H1 (cell line): ENCODE measurements at regions not wholly inside any gene's neighbourhood (a gene's known extent, or its start where the extent isn't known, plus 50 kb on each side); places are given as distances from the start of the nearest gene placed in this dataset.

Source experiments
- CTCF ChIA-PET: fragments of 300-600 bp; sonication (Branson Sonifier 250); formaldehyde crosslinking; loops from one replicate; lab custom pipeline; 2021; ENCODE audit not compliant: partially characterized antibody; lab: Charles Lee
- POLR2A ChIA-PET: fragments of 300-600 bp; sonication (Branson Sonifier 250); formaldehyde crosslinking; loops from one replicate; lab custom pipeline; 2021; ENCODE audit warnings: inconsistent platforms; ENCODE audit not compliant: partially characterized antibody; lab: Charles Lee
- DNase-seq, 2 experiments: peaks; one replicate each; pipeline versions ENCODE4 v3.0.0 to v3.0.0-alpha.2; 2010 to 2022; ENCODE audit warnings: low spot score in 2 of 2, low read depth in 1 of 2, mixed read lengths in 1 of 2
- FAIRE-seq: peaks from 2 replicates; lab custom pipeline; 2011; peaks lifted over from hg19 to GRCh38; lab: Jason Lieb, UNC
- H2AFZ ChIP-seq: 2 replicates; pipeline ENCODE4 v1.8.1; 2012; ENCODE audit warnings: low read length, inconsistent platforms
- H2AK5ac ChIP-seq: 2 replicates; pipeline ENCODE4 v1.6.1; 2013; ENCODE audit warnings: low read depth, low read length
- H2BK120ac ChIP-seq: replicated peaks from 2 replicates; pipeline ENCODE3; 2013; ENCODE audit warnings: low read depth, low read length, inconsistent platforms
- H2BK12ac ChIP-seq: 2 replicates; pipeline ENCODE4 v1.6.1; 2013; ENCODE audit warnings: low read depth, low read length
- H2BK15ac ChIP-seq: 2 replicates; pipeline ENCODE4 v1.6.1; 2013; ENCODE audit warnings: low read length
- H2BK20ac ChIP-seq: 2 replicates; pipeline ENCODE4 v1.6.1; 2013; ENCODE audit warnings: low read length
- H2BK5ac ChIP-seq: 2 replicates; pipeline ENCODE4 v1.6.1; 2013; ENCODE audit warnings: low read depth, low read length
- H3K14ac ChIP-seq: 2 replicates; pipeline ENCODE4 v1.6.1; 2013; ENCODE audit warnings: inconsistent platforms; ENCODE audit not compliant: insufficient read length
- H3K18ac ChIP-seq: 2 replicates; pipeline ENCODE4 v1.6.1; 2013; ENCODE audit warnings: low read length; ENCODE audit errors: extremely low read depth
- H3K23ac ChIP-seq: 2 replicates; pipeline ENCODE4 v1.6.1; 2013; ENCODE audit warnings: inconsistent platforms; ENCODE audit not compliant: insufficient read length
- H3K23me2 ChIP-seq: 2 replicates; pipeline ENCODE4 v1.6.1; 2013; ENCODE audit warnings: low read depth, low read length
- H3K27ac ChIP-seq: 2 replicates; pipeline ENCODE4 v1.6.1; 2011; ENCODE audit warnings: low read depth, low read length, inconsistent platforms
- H3K27me3 ChIP-seq, 4 experiments: replicated peaks in 1 of 4; 1 replicate in 1 of 4; 2 replicates in 3 of 4; pipeline versions ENCODE4 v1.6.1 to v1.8.1; 2011 to 2013; ENCODE audit warnings: low read length in 3 of 4, mild to moderate bottlenecking in 3 of 4, inconsistent platforms in 2 of 4, mixed read lengths in 2 of 4, moderate library complexity in 1 of 4; ENCODE audit not compliant: control insufficient read depth in 3 of 4, insufficient read depth in 3 of 4; ENCODE audit errors: extremely low read depth in 1 of 4
- H3K36me3 ChIP-seq, 4 experiments: 2 replicates each; pipeline versions ENCODE4 v1.6.1 to v1.8.1; 2011 to 2013; ENCODE audit warnings: mild to moderate bottlenecking in 4 of 4, low read length in 3 of 4, moderate library complexity in 2 of 4, control low read depth in 1 of 4, inconsistent platforms in 1 of 4; ENCODE audit not compliant: insufficient read depth in 4 of 4, control insufficient read depth in 2 of 4
- H3K4ac ChIP-seq: replicated peaks from 2 replicates; pipeline ENCODE3; 2013; ENCODE audit warnings: low read length, low read depth, mixed read lengths, inconsistent platforms; ENCODE audit not compliant: insufficient read length
- H3K4me1 ChIP-seq, 4 experiments: replicated peaks in 1 of 4; 1 replicate in 1 of 4; 2 replicates in 3 of 4; pipeline versions ENCODE4 v1.6.1 to v1.8.1; 2011 to 2013; ENCODE audit warnings: low read length in 3 of 4, inconsistent platforms in 2 of 4, mixed read lengths in 1 of 4; ENCODE audit not compliant: insufficient read depth in 4 of 4, control insufficient read depth in 3 of 4
- H3K4me2 ChIP-seq, 2 experiments: 2 replicates each; pipeline versions ENCODE4 v1.6.1 to v1.8.1; 2011 to 2013; ENCODE audit warnings: low read depth in 2 of 2, low read length in 2 of 2, control low read depth in 1 of 2, inconsistent platforms in 1 of 2, mild to moderate bottlenecking in 1 of 2; ENCODE audit not compliant: insufficient read depth in 1 of 2
- H3K4me3 ChIP-seq, 4 experiments: fragments of 200-600, 300-600 bp in 1 of 4; sonication (generic), shearing (Covaris generic), sonication (Bioruptor Twin) in 1 of 4; 2 replicates each; pipeline versions ENCODE4 v1.5.1 to v1.8.1; 2011 to 2016; ENCODE audit warnings: low read length in 4 of 4, low read depth in 3 of 4, control low read depth in 2 of 4, inconsistent platforms in 2 of 4, mild to moderate bottlenecking in 2 of 4, mixed read lengths in 1 of 4, moderate library complexity in 1 of 4; ENCODE audit not compliant: insufficient read depth in 2 of 4; ENCODE audit errors: extremely low read depth in 1 of 4
- H3K56ac ChIP-seq: replicated peaks from 2 replicates; pipeline ENCODE3; 2013; ENCODE audit warnings: low read depth, mild to moderate bottlenecking, mixed read lengths, low read length, inconsistent platforms; ENCODE audit not compliant: insufficient read length
- H3K79me1 ChIP-seq: 2 replicates; pipeline ENCODE4 v1.6.1; 2013; ENCODE audit warnings: low read depth, low read length, control low read depth
- H3K79me2 ChIP-seq, 2 experiments: 2 replicates each; pipeline versions ENCODE4 v1.6.1 to v1.8.1; 2012 to 2013; ENCODE audit warnings: low read length in 2 of 2, mild to moderate bottlenecking in 2 of 2, inconsistent platforms in 1 of 2; ENCODE audit not compliant: insufficient read depth in 2 of 2, control insufficient read depth in 1 of 2
- H3K9ac ChIP-seq, 4 experiments: replicated peaks in 1 of 4; 1 replicate in 1 of 4; 2 replicates in 3 of 4; pipeline versions ENCODE4 v1.6.1 to v1.8.1; 2011 to 2013; ENCODE audit warnings: low read depth in 3 of 4, low read length in 3 of 4, control low read depth in 2 of 4, mild to moderate bottlenecking in 2 of 4, moderate library complexity in 2 of 4, inconsistent platforms in 1 of 4; ENCODE audit errors: extremely low read depth in 1 of 4
- H3K9me3 ChIP-seq, 2 experiments: 2 replicates each; pipeline versions ENCODE4 v1.6.1 to v1.8.1; 2012 to 2013; ENCODE audit warnings: mild to moderate bottlenecking in 2 of 2, moderate library complexity in 2 of 2, control low read depth in 1 of 2, inconsistent platforms in 1 of 2, low read depth in 1 of 2, low read length in 1 of 2, mixed read lengths in 1 of 2; ENCODE audit not compliant: insufficient read depth in 2 of 2
- H4K20me1 ChIP-seq, 2 experiments: replicated peaks in 1 of 2; 2 replicates each; pipeline versions ENCODE3 to v1.8.1; 2011 to 2013; ENCODE audit warnings: inconsistent platforms in 2 of 2, low read length in 2 of 2, mild to moderate bottlenecking in 1 of 2; ENCODE audit not compliant: insufficient read depth in 2 of 2, control insufficient read depth in 1 of 2
- H4K5ac ChIP-seq: 2 replicates; pipeline ENCODE4 v1.6.1; 2013; ENCODE audit warnings: low read length, low read depth, mixed read lengths, inconsistent platforms; ENCODE audit not compliant: insufficient read length
- H4K8ac ChIP-seq: 2 replicates; pipeline ENCODE4 v1.8.0; 2013; ENCODE audit warnings: mild to moderate bottlenecking, moderate library complexity, low read length, inconsistent platforms; ENCODE audit not compliant: insufficient read depth; ENCODE audit errors: extremely low read depth
- H4K91ac ChIP-seq: replicated peaks from 2 replicates; pipeline ENCODE3; 2013; ENCODE audit warnings: low read length, mixed read lengths, inconsistent platforms; ENCODE audit not compliant: insufficient read length
- ASH2L ChIP-seq: fragments of 200-600, 300-600 bp; sonication (generic); IDR thresholded peaks from one replicate; pipeline ENCODE4 v1.7.1; 2017; ENCODE audit warnings: low read length
- CTBP2 ChIP-seq: IDR thresholded peaks from 2 replicates; pipeline ENCODE4 v1.7.0; 2011; ENCODE audit warnings: borderline replicate concordance, mild to moderate bottlenecking, moderate library complexity, mixed read lengths, low read length; ENCODE audit not compliant: insufficient read depth, insufficient read length
- EGR1 ChIP-seq: IDR thresholded peaks from 2 replicates; pipeline ENCODE4 v1.6.1; 2011; ENCODE audit warnings: low read depth, low read length, borderline replicate concordance
- EP300 ChIP-seq, 2 experiments: IDR thresholded peaks; 1 replicate in 1 of 2; 2 replicates in 1 of 2; pipeline ENCODE4 v1.6.1; 2011 to 2012; ENCODE audit warnings: low read depth in 2 of 2, low read length in 2 of 2, mild to moderate bottlenecking in 2 of 2, borderline replicate concordance in 1 of 2, inconsistent platforms in 1 of 2, moderate library complexity in 1 of 2
- KDM5A ChIP-seq: fragments of 200-600 bp; IDR thresholded peaks from 2 replicates; pipeline ENCODE4 v1.7.1; 2012; ENCODE audit warnings: mild to moderate bottlenecking, low read length, inconsistent platforms, mixed read lengths
- NRF1 ChIP-seq: IDR thresholded peaks from 2 replicates; pipeline ENCODE4 v1.6.1; 2011; ENCODE audit warnings: mild to moderate bottlenecking, low read depth, low read length, improper control_type of control experiment
- RAD21 ChIP-seq, 2 experiments: IDR thresholded peaks in 1 of 2; conservative IDR thresholded peaks in 1 of 2; 2 replicates each; pipeline ENCODE4 v1.6.1; 2011; ENCODE audit warnings: low read depth in 2 of 2, low read length in 2 of 2, improper control_type of control experiment in 1 of 2, inconsistent platforms in 1 of 2, mild to moderate bottlenecking in 1 of 2, moderate library complexity in 1 of 2
- RBBP5 ChIP-seq: IDR thresholded peaks from 2 replicates; pipeline ENCODE4 v1.7.1; 2012; ENCODE audit warnings: low read depth, mild to moderate bottlenecking, inconsistent platforms, low read length, moderate library complexity, borderline replicate concordance
- WGBS, 2 experiments: shearing (Covaris generic) in 1 of 2; methylation state at CpG; one replicate each; pipeline versions ENCODE4 v1.1.6 to v1.1.7; 2013 to 2015; ENCODE audit warnings: low lambda C conversion rate in 2 of 2, mixed read lengths in 2 of 2, inconsistent platforms in 1 of 2, low coverage in 1 of 2, missing lambda C conversion rate in 1 of 2; ENCODE audit not compliant: insufficient replicate concordance in 2 of 2, insufficient coverage in 1 of 2, insufficient read length in 1 of 2; ENCODE audit errors: extremely low coverage in 1 of 2, missing lambda C conversion rate in 1 of 2; 5-methylcytosine and 5-hydroxymethylcytosine counted together
- TF ChIP-seq, protein P1 (sequence below): IDR thresholded peaks from 2 replicates; pipeline ENCODE4 v1.6.1; 2011; ENCODE audit warnings: low read depth, mild to moderate bottlenecking, low read length; ENCODE audit not compliant: insufficient read depth
- TF ChIP-seq, protein P2 (sequence below): IDR thresholded peaks from 2 replicates; pipeline ENCODE4 v1.6.1; 2011; ENCODE audit warnings: low read length, improper control_type of control experiment

DNA sequence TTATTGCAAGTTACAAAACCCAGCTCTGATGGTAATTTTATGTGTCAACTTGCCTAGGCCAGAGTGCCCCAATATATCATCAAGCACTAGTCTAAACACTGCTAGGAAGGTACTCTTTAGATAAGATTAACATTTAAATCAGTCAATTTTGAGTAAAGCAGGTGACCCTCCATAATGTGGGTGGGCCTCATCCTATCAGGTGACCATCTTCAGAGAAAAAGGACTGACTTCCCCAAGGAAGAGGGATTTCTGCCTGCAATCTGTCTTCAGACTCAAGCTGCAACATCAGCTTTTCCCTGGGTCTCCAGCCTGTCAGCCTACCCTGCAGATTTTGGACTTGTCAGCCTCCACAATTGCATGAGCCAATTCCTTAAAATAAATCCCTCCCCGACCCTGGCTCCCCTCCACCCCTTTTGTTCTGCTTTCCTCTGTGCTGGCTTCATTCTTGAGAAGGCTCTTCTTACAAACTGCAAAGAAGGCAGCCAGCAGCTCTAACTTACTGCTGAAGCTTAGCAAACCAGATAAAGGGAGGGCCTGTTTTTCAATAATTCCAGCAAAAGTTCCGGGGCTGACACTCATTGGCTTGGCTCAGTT, 56.4 kb upstream of the RUNX3 start:
- H4K5ac ChIP-seq: no peak overlapping the region
- no peak overlapping the region for H2AK5ac ChIP-seq
- no peak overlapping the region for H4K8ac ChIP-seq
- H3K4me1 ChIP-seq: 0 out of 7 replicates have a peak, but pooled peaks cover 0 to 2% (median 0%) of the 10 kb centered on the region in 4 experiments
- H3K4ac ChIP-seq: no peak overlapping the region
- H3K56ac ChIP-seq: no peak overlapping the region
- no peak overlapping the region for H2AFZ ChIP-seq
- no peak overlapping the region for H2BK120ac ChIP-seq
- H3K27me3 ChIP-seq: no peaks in the 10 kb centered on the region
- no peaks in the 10 kb centered on the region for H3K23me2 ChIP-seq
- no peaks in the 10 kb centered on the region for H4K20me1 ChIP-seq
- CTCF ChIA-PET: interaction anchor here (0.9 to 1.8 kb wide), 7 partner anchors 10 to 115 kb away, joined by 3 to 6 read pairs (median 4); no protein-coding TSS in a partner anchor
- H3K27ac ChIP-seq: no peak overlapping the region
- H3K9me3 ChIP-seq: no peaks in the 10 kb centered on the region
- WGBS, 2 experiments: 82% methylated on average over 2 of the region's 2 CpGs; no CpG with 5 or more reads in 1 of the 2 experiments
- no peak overlapping the region for H3K4me3 ChIP-seq
- H3K79me2 ChIP-seq: no peaks in the 10 kb centered on the region
- H3K23ac ChIP-seq: no peak overlapping the region
- H3K9ac ChIP-seq: no peak overlapping the region
- no peaks in the 10 kb centered on the region for H3K79me1 ChIP-seq
- FAIRE-seq (no peak), DNase-seq (no peak)
- H3K14ac ChIP-seq: no peak overlapping the region
- no peak overlapping the region for H2BK15ac ChIP-seq
- H2BK5ac ChIP-seq: no peak overlapping the region
- no peak overlapping the region for H2BK20ac ChIP-seq
- H4K91ac ChIP-seq: no peak overlapping the region
- no peak overlapping the region for H3K4me2 ChIP-seq
- no peaks in the 10 kb centered on the region for H3K36me3 ChIP-seq
- no peak overlapping the region for H3K18ac ChIP-seq
- no peak overlapping the region for H2BK12ac ChIP-seq
- POLR2A ChIA-PET: no interaction called here
- TF ChIP-seq ASH2L (no peak), EGR1 (no peak), EP300 (IDR thresholded peaks at IDR 0.05; ENCODE audit: borderline replicate concordance in 1 of 2, low read depth in 2 of 2, low read length in 2 of 2) (no peak), KDM5A (no peak), NRF1 (no peak), CTBP2 (no peak), RAD21 (IDR thresholded peaks at IDR 0.05 in 1 of 2, conservative IDR thresholded peaks at IDR 0.05 in 1 of 2; ENCODE audit: low read depth in 2 of 2, low read length in 2 of 2) (no peak), RBBP5 (no peak)
- TF ChIP-seq, protein P1, sequence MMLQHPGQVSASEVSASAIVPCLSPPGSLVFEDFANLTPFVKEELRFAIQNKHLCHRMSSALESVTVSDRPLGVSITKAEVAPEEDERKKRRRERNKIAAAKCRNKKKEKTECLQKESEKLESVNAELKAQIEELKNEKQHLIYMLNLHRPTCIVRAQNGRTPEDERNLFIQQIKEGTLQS: no peak
- TF ChIP-seq, protein P2, sequence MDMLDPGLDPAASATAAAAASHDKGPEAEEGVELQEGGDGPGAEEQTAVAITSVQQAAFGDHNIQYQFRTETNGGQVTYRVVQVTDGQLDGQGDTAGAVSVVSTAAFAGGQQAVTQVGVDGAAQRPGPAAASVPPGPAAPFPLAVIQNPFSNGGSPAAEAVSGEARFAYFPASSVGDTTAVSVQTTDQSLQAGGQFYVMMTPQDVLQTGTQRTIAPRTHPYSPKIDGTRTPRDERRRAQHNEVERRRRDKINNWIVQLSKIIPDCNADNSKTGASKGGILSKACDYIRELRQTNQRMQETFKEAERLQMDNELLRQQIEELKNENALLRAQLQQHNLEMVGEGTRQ: no peak
